Breast epithelium (tissue), 3 donors: ENCODE measurements at regions not wholly inside any gene's neighbourhood (a gene's known extent, or its start where the extent isn't known, plus 50 kb on each side); places are given as distances from the start of the nearest gene placed in this dataset.

Source experiments
- POLR2A ChIP-seq: fragments of 450-650 bp; IDR thresholded peaks from one replicate; pipeline ENCODE4 v1.6.1; 2016; ENCODE audit warnings: antibody characterized with exemption, mild to moderate bottlenecking, moderate library complexity
- TF ChIP-seq, protein P1 (sequence below), 3 donors: fragments of 450-650 bp; IDR thresholded peaks; one replicate each; pipeline ENCODE4 v1.5.1; 2016 to 2017; ENCODE audit warnings: antibody characterized with exemption in 3 of 3, mild to moderate bottlenecking in 3 of 3, moderate library complexity in 3 of 3

- TF ChIP-seq, protein P1, sequence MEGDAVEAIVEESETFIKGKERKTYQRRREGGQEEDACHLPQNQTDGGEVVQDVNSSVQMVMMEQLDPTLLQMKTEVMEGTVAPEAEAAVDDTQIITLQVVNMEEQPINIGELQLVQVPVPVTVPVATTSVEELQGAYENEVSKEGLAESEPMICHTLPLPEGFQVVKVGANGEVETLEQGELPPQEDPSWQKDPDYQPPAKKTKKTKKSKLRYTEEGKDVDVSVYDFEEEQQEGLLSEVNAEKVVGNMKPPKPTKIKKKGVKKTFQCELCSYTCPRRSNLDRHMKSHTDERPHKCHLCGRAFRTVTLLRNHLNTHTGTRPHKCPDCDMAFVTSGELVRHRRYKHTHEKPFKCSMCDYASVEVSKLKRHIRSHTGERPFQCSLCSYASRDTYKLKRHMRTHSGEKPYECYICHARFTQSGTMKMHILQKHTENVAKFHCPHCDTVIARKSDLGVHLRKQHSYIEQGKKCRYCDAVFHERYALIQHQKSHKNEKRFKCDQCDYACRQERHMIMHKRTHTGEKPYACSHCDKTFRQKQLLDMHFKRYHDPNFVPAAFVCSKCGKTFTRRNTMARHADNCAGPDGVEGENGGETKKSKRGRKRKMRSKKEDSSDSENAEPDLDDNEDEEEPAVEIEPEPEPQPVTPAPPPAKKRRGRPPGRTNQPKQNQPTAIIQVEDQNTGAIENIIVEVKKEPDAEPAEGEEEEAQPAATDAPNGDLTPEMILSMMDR (IDR thresholded peaks at IDR 0.05): no peak
- TF ChIP-seq POLR2A: no peak
Measured at GRCh38 chr3:158912621-158913020, 110.8 kb downstream of the MFSD1 start.
